ENCODE measurements at regions not wholly inside any gene's neighbourhood (a gene's known extent, or its start where the extent isn't known, plus 50 kb on each side); places are given as distances from the start of the nearest gene placed in this dataset.

DNA sequence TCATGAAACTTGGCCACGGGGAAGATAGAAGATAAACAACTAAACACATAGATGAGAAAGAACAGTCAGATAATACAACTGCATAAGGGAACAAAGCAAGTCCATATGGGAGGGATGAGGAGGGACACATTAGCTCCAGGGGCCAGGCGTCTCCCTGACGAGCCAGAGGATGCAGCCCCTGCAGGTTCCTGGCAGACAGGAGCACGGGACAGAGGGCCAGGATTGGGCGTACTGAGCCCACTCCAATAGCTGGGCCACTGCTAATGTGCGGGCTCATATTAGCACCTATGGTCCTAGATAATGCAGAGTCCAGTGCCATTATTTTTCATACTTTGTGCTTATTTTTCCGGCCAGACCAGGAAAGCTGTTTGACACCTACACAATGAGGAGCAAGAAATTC lies 182.9 kb downstream of the ANKRD60 start:
- TF ChIP-seq SIN3A (IDR thresholded peaks at IDR 0.05; ENCODE audit: low read depth), result no peak
- no peak for TF ChIP-seq YY1 (IDR thresholded peaks at IDR 0.05; ENCODE audit: extremely low read depth, insufficient replicate concordance, low read depth, low read length)
- no peak for TF ChIP-seq ATF3 (IDR thresholded peaks at IDR 0.05)
- no peak for TF ChIP-seq TCF7L2 (IDR thresholded peaks at IDR 0.05; ENCODE audit: borderline replicate concordance, extremely low read depth, insufficient read depth, insufficient read length)
- TF ChIP-seq, protein P1, sequence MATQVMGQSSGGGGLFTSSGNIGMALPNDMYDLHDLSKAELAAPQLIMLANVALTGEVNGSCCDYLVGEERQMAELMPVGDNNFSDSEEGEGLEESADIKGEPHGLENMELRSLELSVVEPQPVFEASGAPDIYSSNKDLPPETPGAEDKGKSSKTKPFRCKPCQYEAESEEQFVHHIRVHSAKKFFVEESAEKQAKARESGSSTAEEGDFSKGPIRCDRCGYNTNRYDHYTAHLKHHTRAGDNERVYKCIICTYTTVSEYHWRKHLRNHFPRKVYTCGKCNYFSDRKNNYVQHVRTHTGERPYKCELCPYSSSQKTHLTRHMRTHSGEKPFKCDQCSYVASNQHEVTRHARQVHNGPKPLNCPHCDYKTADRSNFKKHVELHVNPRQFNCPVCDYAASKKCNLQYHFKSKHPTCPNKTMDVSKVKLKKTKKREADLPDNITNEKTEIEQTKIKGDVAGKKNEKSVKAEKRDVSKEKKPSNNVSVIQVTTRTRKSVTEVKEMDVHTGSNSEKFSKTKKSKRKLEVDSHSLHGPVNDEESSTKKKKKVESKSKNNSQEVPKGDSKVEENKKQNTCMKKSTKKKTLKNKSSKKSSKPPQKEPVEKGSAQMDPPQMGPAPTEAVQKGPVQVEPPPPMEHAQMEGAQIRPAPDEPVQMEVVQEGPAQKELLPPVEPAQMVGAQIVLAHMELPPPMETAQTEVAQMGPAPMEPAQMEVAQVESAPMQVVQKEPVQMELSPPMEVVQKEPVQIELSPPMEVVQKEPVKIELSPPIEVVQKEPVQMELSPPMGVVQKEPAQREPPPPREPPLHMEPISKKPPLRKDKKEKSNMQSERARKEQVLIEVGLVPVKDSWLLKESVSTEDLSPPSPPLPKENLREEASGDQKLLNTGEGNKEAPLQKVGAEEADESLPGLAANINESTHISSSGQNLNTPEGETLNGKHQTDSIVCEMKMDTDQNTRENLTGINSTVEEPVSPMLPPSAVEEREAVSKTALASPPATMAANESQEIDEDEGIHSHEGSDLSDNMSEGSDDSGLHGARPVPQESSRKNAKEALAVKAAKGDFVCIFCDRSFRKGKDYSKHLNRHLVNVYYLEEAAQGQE (IDR thresholded peaks at IDR 0.05; ENCODE audit: low read depth), result no peak
- no peak for TF ChIP-seq SRF (IDR thresholded peaks at IDR 0.05; ENCODE audit: low read depth)
- TF ChIP-seq ELF1 (IDR thresholded peaks at IDR 0.05; ENCODE audit: borderline replicate concordance, low read depth), result no peak
- no peak for TF ChIP-seq ZFX (IDR thresholded peaks at IDR 0.05)
- Histone ChIP-seq H3K9me3 (ENCODE audit: control insufficient read depth in 1 of 2, insufficient read depth in 1 of 2, low read depth in 1 of 2, low read length in 2 of 2) (no peaks in the 10 kb centered on the region), H2AFZ (ENCODE audit: low read depth, low read length, poor library complexity, severe bottlenecking) (no peak overlapping the region), H3K79me2 (ENCODE audit: insufficient read depth, low read length) (no peaks in the 10 kb centered on the region), H3K36me3 (ENCODE audit: control insufficient read depth in 1 of 2, insufficient read depth in 2 of 2, low read length in 2 of 2) (no peaks in the 10 kb centered on the region), H3K9ac (ENCODE audit: low read length) (no peak overlapping the region), H3K4me3 (replicated peaks in 1 of 2; ENCODE audit: low read depth in 1 of 2, low read length in 2 of 2) (no peak overlapping the region), H3K27me3 (ENCODE audit: insufficient read depth, low read length) (peaks cover 19% of the 10 kb centered on the region), H3K9me2 (ENCODE audit: insufficient read depth) (no peaks in the 10 kb centered on the region), H3K4me2 (ENCODE audit: low read length) (no peak overlapping the region), H3K4me1 (ENCODE audit: control insufficient read depth in 1 of 2, insufficient read depth in 2 of 2, low read length in 2 of 2) (no peaks in the 10 kb centered on the region), H4K20me1 (ENCODE audit: insufficient read depth) (no peaks in the 10 kb centered on the region), H3K27ac (ENCODE audit: low read depth, low read length) (no peak overlapping the region)
- DNase-seq (ENCODE audit: low read depth, low spot score) (no peak), ATAC-seq (no peak)
- RAD21 ChIA-PET (ENCODE audit: low non-redundant PET in 1 of 2, low total read pairs in 2 of 2, uncharacterized antibody in 2 of 2, unreplicated experiment in 2 of 2), result no interaction called here
- intact Hi-C loops (cut with micrococcal nuclease), result no loop called here
- no TSS peak for BruUV-seq (replicated peaks)
- CTCF ChIA-PET, result no interaction called here
- POLR2A ChIA-PET, result no interaction called here

Data from HCT116 (cell line).